ENCODE measurements at regions not wholly inside any gene's neighbourhood (a gene's known extent, or its start where the extent isn't known, plus 50 kb on each side); places are given as distances from the start of the nearest gene placed in this dataset.

DNA sequence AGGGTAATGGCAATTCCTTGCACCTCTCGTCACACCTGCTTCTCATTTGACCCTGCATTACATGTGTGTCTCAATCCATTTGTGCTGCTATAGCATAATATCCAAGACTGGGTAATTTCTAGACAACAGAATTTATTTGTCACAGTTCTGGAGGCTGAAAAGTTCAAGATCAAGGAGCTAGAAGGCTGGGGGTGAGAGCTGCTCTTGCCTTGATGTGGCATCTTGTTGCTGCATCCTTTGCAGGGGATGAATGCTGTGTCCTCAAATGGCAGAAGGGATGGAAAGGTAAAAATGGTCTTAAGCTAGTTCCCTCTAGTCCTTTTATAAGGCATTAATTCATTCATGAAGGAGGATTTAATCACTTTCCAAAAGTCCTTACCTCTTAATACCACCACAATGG is 323.7 kb upstream of the RPS23 start:
- TF ChIP-seq, protein P1, sequence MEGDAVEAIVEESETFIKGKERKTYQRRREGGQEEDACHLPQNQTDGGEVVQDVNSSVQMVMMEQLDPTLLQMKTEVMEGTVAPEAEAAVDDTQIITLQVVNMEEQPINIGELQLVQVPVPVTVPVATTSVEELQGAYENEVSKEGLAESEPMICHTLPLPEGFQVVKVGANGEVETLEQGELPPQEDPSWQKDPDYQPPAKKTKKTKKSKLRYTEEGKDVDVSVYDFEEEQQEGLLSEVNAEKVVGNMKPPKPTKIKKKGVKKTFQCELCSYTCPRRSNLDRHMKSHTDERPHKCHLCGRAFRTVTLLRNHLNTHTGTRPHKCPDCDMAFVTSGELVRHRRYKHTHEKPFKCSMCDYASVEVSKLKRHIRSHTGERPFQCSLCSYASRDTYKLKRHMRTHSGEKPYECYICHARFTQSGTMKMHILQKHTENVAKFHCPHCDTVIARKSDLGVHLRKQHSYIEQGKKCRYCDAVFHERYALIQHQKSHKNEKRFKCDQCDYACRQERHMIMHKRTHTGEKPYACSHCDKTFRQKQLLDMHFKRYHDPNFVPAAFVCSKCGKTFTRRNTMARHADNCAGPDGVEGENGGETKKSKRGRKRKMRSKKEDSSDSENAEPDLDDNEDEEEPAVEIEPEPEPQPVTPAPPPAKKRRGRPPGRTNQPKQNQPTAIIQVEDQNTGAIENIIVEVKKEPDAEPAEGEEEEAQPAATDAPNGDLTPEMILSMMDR (IDR thresholded peaks at IDR 0.05; ENCODE audit: low read depth, low read length), result no peak
- no peak for DNase-seq
- Histone ChIP-seq H3K4me1 (no peaks in the 10 kb centered on the region), H3K36me3 (no peaks in the 10 kb centered on the region), H3K4me3 (ENCODE audit: low read depth, low read length) (no peak overlapping the region), H3K27me3 (no peaks in the 10 kb centered on the region), H3K9me3 (no peaks in the 10 kb centered on the region)

DNA sequence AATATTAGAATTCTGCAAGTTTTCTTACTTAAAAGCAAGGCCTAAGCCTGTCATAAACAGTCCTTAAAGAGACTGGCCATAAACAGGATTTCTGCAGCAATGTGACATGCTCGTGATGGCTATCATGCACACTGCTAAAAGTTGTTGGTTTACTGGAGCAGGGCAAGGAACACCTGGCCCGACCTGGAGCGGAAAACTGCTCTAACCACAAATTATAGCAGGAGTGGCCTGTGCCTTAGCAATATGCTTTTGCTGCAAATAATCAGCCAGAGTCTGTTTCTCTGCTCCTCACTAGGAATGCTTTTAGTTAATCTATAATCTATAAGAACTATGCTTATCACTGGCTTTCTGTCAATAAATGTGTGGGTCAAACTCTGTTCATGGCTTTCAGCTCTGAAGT is 322.9 kb upstream of the RPS23 start:
- Histone ChIP-seq H3K4me1 (no peaks in the 10 kb centered on the region), H3K27me3 (no peaks in the 10 kb centered on the region), H3K9me3 (no peaks in the 10 kb centered on the region), H3K4me3 (ENCODE audit: low read depth, low read length) (no peak overlapping the region), H3K36me3 (no peaks in the 10 kb centered on the region)
- DNase-seq, result no peak
- TF ChIP-seq, protein P1 (IDR thresholded peaks at IDR 0.05; ENCODE audit: low read depth, low read length), result no peak

DNA sequence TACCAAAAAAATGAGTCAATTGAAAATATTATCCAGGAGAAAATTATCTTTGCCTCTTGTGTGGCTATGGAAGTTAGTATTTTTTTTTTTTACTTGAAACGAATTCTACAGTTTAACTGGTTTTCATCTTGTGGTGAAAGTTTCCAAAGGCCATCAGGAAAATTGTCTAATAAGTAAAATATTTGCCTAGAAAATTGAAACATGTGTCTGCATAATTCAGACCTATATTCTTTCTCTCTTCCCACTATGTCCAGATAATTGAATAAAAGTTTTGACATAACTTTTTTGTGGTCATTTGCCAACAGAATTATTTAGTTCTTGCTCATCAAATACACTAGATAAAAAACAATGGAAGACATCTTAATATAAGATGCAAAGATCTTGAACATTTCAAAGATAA is 321.5 kb upstream of the RPS23 start:
- DNase-seq, result no peak
- Histone ChIP-seq H3K4me1 (no peaks in the 10 kb centered on the region), H3K4me3 (ENCODE audit: low read depth, low read length) (no peak overlapping the region), H3K9me3 (no peaks in the 10 kb centered on the region), H3K27me3 (no peaks in the 10 kb centered on the region), H3K36me3 (no peaks in the 10 kb centered on the region)
- TF ChIP-seq, protein P1 (IDR thresholded peaks at IDR 0.05; ENCODE audit: low read depth, low read length), result no peak

DNA sequence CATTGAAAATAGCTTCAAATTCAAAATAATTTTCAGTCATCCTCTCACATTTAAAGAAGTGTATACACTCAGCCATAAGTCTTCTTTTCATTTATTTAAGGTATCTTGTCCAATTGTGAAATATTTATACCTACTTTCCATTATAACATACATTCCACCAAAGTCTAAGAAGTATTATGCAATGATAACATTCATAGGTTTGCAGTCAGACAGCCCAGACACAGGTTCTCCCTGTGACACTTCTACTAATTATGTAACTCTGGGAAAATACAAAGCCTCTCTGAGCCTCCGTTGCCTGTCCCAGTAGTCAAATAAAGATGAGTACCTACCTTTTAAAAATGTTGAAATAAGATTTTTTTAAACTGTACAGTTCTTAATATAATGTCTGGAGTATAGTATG is 320.9 kb upstream of the RPS23 start:
- Histone ChIP-seq H3K4me1 (no peaks in the 10 kb centered on the region), H3K9me3 (no peaks in the 10 kb centered on the region), H3K4me3 (ENCODE audit: low read depth, low read length) (no peak overlapping the region), H3K36me3 (no peaks in the 10 kb centered on the region), H3K27me3 (no peaks in the 10 kb centered on the region)
- TF ChIP-seq, protein P1 (IDR thresholded peaks at IDR 0.05; ENCODE audit: low read depth, low read length), result no peak
- no peak for DNase-seq

DNA sequence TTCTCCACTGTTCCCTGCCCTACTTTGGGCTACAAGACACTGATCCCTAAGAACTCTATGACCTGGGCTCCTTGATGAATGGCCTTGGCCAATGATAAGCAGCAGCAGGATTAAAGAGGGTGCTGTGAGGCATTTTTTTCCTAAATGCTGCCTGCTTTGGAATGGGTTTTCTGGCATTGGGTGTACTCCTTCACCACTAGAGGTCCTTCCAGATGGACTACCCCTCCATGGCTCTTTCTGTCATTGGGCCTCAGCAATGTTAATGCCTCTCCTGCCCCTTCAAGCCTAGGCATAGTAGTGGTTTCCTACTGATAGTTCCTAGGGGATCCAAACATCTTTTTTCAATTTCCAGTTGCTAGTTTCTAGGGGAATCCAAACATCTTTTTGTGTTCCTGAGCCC is 319.3 kb upstream of the RPS23 start:
- DNase-seq, result no peak
- H3K4me3 ChIP-seq (ENCODE audit: low read depth, low read length), result no peak overlapping the region
- H3K27me3 ChIP-seq, result no peaks in the 10 kb centered on the region
- H3K36me3 ChIP-seq, result no peaks in the 10 kb centered on the region
- H3K4me1 ChIP-seq, result no peaks in the 10 kb centered on the region
- TF ChIP-seq, protein P1 (IDR thresholded peaks at IDR 0.05; ENCODE audit: low read depth, low read length), result peak; percentile 55
- no peaks in the 10 kb centered on the region for H3K9me3 ChIP-seq

DNA sequence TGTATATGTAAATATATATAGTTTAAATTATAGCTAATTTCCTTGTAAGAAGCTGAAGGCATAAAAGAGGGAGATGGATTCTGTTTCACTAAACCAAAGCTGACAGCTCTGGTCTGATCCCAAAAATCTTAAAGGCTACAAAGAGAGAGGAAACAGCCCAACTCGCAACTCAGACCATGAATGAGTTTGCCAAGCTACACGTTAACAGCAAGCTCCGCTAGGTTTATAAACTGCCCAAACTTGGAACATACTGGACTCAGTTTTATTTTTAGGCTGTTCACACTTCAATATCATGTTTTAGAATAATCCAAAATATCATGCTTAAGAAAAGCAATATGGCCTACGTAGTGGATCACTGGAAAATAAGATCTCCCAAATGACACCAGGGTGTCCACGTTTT is 318.3 kb upstream of the RPS23 start:
- no peaks in the 10 kb centered on the region for H3K27me3 ChIP-seq
- no peaks in the 10 kb centered on the region for H3K36me3 ChIP-seq
- no peaks in the 10 kb centered on the region for H3K9me3 ChIP-seq
- H3K4me1 ChIP-seq, result no peaks in the 10 kb centered on the region
- TF ChIP-seq, protein P1 (IDR thresholded peaks at IDR 0.05; ENCODE audit: low read depth, low read length), result no peak
- DNase-seq, result no peak
- H3K4me3 ChIP-seq (ENCODE audit: low read depth, low read length), result no peak overlapping the region

Data from BE2C (cell line).